ENCODE measurements at regions not wholly inside any gene's neighbourhood (a gene's known extent, or its start where the extent isn't known, plus 50 kb on each side); places are given as distances from the start of the nearest gene placed in this dataset.

DNA sequence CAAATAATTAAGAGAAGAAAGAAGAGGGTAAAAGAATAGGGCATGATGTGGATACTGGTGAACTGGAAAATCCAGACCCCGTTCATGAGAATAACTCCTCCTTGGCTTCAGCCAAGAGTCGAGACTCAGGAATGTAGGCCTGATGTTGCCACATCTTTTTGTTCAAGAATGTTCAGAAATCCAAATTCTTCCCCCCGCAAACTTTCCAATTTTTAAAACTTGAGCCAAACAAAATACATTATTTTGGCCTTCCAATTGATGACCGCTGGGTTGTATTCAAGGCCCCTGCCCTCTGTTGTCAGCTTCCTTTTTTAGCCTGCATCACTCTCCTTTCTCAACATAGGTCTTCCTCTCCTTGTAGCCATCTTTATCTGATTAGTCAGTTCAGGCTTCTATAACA, 106.1 kb downstream of the TNFAIP3 start:
- H3K27me3 Mint-ChIP-seq = no peaks in the 10 kb centered on the region
- TF ChIP-seq, protein P1, sequence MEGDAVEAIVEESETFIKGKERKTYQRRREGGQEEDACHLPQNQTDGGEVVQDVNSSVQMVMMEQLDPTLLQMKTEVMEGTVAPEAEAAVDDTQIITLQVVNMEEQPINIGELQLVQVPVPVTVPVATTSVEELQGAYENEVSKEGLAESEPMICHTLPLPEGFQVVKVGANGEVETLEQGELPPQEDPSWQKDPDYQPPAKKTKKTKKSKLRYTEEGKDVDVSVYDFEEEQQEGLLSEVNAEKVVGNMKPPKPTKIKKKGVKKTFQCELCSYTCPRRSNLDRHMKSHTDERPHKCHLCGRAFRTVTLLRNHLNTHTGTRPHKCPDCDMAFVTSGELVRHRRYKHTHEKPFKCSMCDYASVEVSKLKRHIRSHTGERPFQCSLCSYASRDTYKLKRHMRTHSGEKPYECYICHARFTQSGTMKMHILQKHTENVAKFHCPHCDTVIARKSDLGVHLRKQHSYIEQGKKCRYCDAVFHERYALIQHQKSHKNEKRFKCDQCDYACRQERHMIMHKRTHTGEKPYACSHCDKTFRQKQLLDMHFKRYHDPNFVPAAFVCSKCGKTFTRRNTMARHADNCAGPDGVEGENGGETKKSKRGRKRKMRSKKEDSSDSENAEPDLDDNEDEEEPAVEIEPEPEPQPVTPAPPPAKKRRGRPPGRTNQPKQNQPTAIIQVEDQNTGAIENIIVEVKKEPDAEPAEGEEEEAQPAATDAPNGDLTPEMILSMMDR (IDR thresholded peaks at IDR 0.05) = no peak
- DNase-seq (no peak), ATAC-seq (no peak)
- H3K36me3 Mint-ChIP-seq (ENCODE audit: low read depth) = peaks cover 8% of the 10 kb centered on the region
- ChIA-PET CTCF (interaction anchor here (1.2 to 4.2 kb wide), 3 partner anchors 28 to 269 kb away, joined by 3 to 35 read pairs (median 16); partner anchors contain the start of gene TNFAIP3), POLR2A (no interaction called here)
- peaks cover 4% of the 10 kb centered on the region for H3K9me3 Mint-ChIP-seq
- H3K27ac Mint-ChIP-seq = peak overlapping the region; percentile 27
- H3K4me3 Mint-ChIP-seq = no peak overlapping the region
- intact Hi-C loops (cut with micrococcal nuclease) = no loop called here
- H3K4me1 Mint-ChIP-seq (ENCODE audit: low read depth) = peaks cover 87% of the 10 kb centered on the region

- Mint-ChIP-seq H3K9me3 (no peaks in the 10 kb centered on the region), H3K27ac (peak overlapping the region; percentile 94), H3K27me3 (no peaks in the 10 kb centered on the region), H3K36me3 (ENCODE audit: low read depth) (peaks cover 4% of the 10 kb centered on the region), H3K4me3 (peak overlapping the region; percentile 70), H3K4me1 (ENCODE audit: low read depth) (peaks cover 70% of the 10 kb centered on the region)
- CTCF ChIA-PET = interaction anchor here (0.8 to 3.2 kb wide), 35 partner anchors 8 to 293 kb away, joined by 3 to 80 read pairs (median 4); partner anchors contain the start of gene TNFAIP3
- intact Hi-C loops (cut with micrococcal nuclease) = loop anchor here (1.0 to 5.0 kb wide), 5 partner anchors 35 to 268 kb away; no protein-coding TSS in a partner anchor
- DNase-seq (peak; percentile 64), ATAC-seq (peak; percentile 69)
- POLR2A ChIA-PET = interaction anchor here (0.9 to 2.2 kb wide), 7 partner anchors 12 to 259 kb away, joined by 3 to 8 read pairs (median 5); no protein-coding TSS in a partner anchor
- TF ChIP-seq, protein P1 (IDR thresholded peaks at IDR 0.05) = peak; percentile 82
These were observed 108.3 kb downstream of the TNFAIP3 start for GRCh38 chr6:137975188-137975940.

DNA sequence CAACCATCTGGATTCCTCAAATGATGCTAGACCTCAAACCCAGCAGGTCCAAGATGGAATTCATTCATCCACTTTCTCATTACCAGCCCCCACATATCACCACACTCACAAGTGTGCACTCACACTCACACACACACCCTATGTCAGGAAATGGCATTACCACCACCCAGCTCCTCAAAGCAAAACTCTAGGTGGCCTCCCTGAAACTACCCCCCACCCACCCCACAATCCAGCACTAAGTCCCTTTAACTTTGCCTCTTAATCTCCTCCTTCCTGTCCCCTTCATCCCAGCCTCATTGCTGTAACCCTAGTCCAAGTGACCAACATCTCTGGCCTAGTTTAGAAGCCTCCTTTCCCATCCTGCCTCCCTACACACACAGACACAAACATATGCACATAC, 109.4 kb downstream of the TNFAIP3 start:
- peak; percentile 23 for DNase-seq
- intact Hi-C loops (cut with micrococcal nuclease) = loop anchor here (5.0 kb wide), 1 partner anchor 179 kb away; no protein-coding TSS in a partner anchor
- peaks cover 2% of the 10 kb centered on the region for H3K36me3 Mint-ChIP-seq (ENCODE audit: low read depth)
- ChIA-PET POLR2A (interaction anchor here (1.8 to 2.2 kb wide), 2 partner anchors 37 to 108 kb away, joined by 7 read pairs; no protein-coding TSS in a partner anchor), CTCF (interaction anchor here (1.0 to 3.2 kb wide), 18 partner anchors 14 to 289 kb away, joined by 3 to 80 read pairs (median 10); partner anchors contain the start of gene TNFAIP3)
- peaks cover 61% of the 10 kb centered on the region for H3K4me1 Mint-ChIP-seq (ENCODE audit: low read depth)
- no peak overlapping the region for H3K4me3 Mint-ChIP-seq
- TF ChIP-seq, protein P1 (IDR thresholded peaks at IDR 0.05) = no peak
- H3K27me3 Mint-ChIP-seq = no peaks in the 10 kb centered on the region
- ATAC-seq = no peak
- H3K9me3 Mint-ChIP-seq = no peaks in the 10 kb centered on the region
- peak overlapping the region; percentile 94 for H3K27ac Mint-ChIP-seq

DNA sequence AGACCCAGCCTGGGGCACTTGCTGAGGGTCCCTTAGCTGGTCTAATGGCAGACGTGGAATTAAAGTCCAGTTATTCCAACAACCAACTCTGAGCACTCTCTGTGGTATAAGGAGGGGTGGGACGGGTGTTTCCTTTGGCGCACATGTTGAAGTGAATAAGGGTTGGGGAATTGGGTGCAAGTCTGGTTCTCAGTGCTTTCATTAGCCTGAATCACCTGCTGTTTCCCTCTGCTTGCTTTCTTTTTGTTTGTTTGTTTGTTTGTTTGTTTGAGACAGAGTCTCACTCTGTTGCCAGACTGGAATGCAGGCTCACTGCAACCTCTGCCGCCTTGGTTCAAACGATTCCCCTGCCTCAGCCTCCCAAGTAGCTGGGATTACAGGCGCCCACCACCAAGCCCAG, 110.1 kb downstream of the TNFAIP3 start:
- H3K27me3 Mint-ChIP-seq = no peaks in the 10 kb centered on the region
- no peaks in the 10 kb centered on the region for H3K9me3 Mint-ChIP-seq
- CTCF ChIA-PET = interaction anchor here (1.0 to 3.2 kb wide), 4 partner anchors 26 to 261 kb away, joined by 3 to 80 read pairs (median 18); partner anchors contain the start of gene TNFAIP3
- TF ChIP-seq, protein P1 (IDR thresholded peaks at IDR 0.05) = no peak
- POLR2A ChIA-PET = no interaction called here
- ATAC-seq (no peak), DNase-seq (no peak)
- peaks cover 53% of the 10 kb centered on the region for H3K4me1 Mint-ChIP-seq (ENCODE audit: low read depth)
- intact Hi-C loops (cut with micrococcal nuclease) = loop anchor here (5.0 kb wide), 1 partner anchor 180 kb away; no protein-coding TSS in a partner anchor
- H3K4me3 Mint-ChIP-seq = no peak overlapping the region
- peaks cover 2% of the 10 kb centered on the region for H3K36me3 Mint-ChIP-seq (ENCODE audit: low read depth)
- no peak overlapping the region for H3K27ac Mint-ChIP-seq

- ChIA-PET POLR2A (no interaction called here), CTCF (interaction anchor here (1.5 kb wide), 1 partner anchor 280 kb away, joined by 3 read pairs; no protein-coding TSS in a partner anchor)
- ATAC-seq = no peak
- Mint-ChIP-seq H3K9me3 (no peaks in the 10 kb centered on the region), H3K27ac (no peak overlapping the region), H3K36me3 (ENCODE audit: low read depth) (peaks cover 2% of the 10 kb centered on the region), H3K4me1 (ENCODE audit: low read depth) (peaks cover 52% of the 10 kb centered on the region), H3K27me3 (no peaks in the 10 kb centered on the region), H3K4me3 (no peak overlapping the region)
- TF ChIP-seq, protein P1 (IDR thresholded peaks at IDR 0.05) = no peak
- intact Hi-C loops (cut with micrococcal nuclease) = loop anchor here (5.0 kb wide), 1 partner anchor 181 kb away; no protein-coding TSS in a partner anchor
- DNase-seq = no peak
These were observed 110.8 kb downstream of the TNFAIP3 start for GRCh38 chr6:137977814-137978213.
